HG03565 (cell line): ENCODE measurements at regions not wholly inside any gene's neighbourhood (a gene's known extent, or its start where the extent isn't known, plus 50 kb on each side); places are given as distances from the start of the nearest gene placed in this dataset.

Experiments
- ATAC-seq: cut with Tn5 transposase; IDR thresholded peaks from one replicate; pipeline ENCODE4 v1.9.1; 2021; ENCODE audit warnings: mild to moderate bottlenecking, moderate library complexity; ENCODE audit not compliant: unreplicated experiment

GRCh38 chr3:72133329-72134011 lies 348.5 kb upstream of the PROK2 start:
- no peak for ATAC-seq

GRCh38 chr3:72131899-72132298 lies 347.0 kb upstream of the PROK2 start:
- no peak for ATAC-seq

DNA sequence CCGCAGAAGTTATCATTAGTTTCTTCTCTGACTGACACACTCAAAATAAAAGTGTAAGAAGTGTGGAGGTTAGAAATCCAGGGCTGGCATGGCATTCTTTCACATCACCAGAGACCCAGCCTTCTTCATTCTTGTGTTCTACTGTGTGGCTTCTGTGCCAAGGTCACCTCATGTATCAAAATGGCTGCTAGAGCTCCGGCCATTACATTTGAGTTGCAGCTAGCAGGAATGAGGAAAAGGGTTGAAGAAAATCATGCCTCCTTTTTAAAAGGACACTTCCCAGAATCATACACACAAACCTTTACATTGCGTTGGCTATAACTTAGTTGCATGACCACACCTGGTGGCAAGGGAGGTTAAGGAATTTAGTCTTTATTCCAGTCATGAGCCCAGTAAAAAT lies 345.6 kb upstream of the PROK2 start:
- ATAC-seq = no peak

DNA sequence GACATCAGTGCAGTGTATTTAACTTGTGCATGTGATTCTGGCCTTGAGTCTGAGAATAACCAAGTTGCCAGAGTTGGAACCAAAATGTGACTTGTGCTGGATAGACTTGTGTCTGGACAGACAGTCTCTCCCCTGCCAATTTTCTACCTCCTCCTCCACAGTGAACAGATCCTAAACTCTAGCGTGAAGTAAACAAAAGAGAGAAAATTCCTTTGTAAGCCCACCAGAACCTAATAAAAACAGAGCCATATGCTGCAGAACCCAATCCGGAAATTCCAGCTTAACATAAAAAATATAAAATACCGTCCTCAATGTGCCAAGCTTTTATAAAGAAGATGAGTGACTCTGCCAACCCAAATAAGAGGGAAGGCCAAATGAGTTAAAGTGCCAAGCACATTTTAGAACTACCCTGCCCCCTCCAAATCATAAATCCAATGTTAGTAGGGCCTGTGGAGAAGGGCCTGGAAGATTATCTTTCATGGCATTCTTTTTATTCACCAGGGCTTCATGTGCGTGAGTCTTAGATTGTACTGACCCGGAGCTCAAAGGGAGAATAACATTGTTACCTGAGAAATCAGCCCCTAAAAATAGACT lies 344.6 kb upstream of the PROK2 start:
- no peak for ATAC-seq

- ATAC-seq = no peak
Measured at GRCh38 chr3:72128921-72129320, 344.0 kb upstream of the PROK2 start.

DNA sequence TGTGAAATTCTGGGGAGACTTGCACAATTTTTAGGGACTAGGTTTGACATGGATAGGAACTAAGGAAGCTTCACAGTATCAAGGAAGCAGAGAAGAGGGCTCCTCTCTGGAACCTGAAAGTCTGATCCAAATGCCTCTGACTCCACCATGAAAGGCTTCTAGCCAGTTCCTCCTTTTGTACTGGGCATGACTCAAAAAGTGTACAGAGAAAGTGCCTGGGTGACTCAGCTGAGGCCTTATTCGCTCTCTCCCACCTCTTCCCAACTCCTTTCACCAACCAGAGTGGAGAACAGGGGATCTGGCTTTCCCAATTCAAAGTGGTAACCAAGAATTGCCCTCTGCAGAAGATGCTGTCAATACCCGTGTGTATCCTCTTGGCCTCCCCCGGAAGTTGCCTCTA lies 342.9 kb upstream of the PROK2 start:
- ATAC-seq = peak; percentile 56

- no peak for ATAC-seq
Measured at GRCh38 chr3:72127224-72127612, 342.3 kb upstream of the PROK2 start.

DNA sequence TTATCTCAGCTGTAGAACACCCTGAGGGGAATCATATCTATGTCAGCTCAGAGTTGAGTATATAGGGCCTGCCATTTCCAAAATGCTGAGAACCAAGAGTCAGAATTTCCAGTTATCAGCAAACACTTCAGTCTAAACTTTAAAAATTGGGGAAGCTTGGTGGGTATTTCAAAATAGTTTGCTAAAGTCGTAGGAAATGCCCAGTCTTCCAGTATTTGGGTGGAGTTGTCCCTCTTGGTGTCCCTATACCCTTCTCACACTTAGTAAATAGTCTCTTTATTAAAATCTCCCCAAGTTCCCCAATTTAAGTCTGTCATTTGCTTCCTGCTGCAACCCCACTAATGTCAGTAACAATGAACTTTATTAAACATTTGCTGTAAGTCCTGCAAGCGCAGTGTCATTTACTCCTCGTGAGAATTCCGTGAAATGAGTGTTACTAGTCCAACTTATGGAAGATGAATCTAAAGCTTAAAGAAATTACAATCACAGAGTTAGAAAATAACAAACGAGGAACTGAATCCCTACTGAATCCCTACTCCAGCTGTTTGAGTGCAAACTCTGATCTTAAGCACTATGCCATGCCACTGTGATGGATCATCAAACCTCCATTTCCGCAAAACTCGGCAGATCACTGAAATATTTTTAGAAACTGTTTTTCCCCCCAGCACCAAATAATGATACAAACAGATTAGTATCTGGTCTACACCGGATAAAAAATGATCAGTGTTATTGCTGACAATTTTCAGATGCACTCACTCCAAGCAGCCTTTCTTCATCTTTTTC lies 341.7 kb upstream of the PROK2 start:
- no peak for ATAC-seq

DNA sequence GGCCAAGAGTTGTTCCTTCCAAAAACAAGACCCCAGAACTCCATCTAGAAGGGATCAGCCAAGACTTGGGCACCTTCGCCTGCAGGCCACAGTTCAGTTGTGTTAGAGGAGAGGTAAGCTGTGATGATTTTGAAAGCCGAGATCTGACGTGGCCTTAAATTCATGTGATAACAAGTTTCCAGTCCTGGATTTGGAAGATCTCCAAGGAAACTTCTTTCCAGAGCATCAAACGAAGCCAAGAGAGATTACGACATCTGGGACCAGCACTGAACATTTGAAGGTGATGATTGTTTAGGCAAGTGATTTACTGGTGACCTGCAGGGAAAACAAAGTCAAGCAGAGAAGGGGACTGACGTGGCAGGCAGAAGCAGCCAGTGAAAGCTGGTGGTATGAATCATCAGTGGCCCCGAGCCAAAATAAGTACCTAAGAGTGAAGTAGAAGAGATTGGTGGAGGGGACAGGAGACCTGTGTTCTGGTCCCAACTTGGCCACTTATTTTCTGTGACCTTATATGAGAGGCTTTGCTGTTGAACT lies 339.0 kb upstream of the PROK2 start:
- ATAC-seq = peak; percentile 50

DNA sequence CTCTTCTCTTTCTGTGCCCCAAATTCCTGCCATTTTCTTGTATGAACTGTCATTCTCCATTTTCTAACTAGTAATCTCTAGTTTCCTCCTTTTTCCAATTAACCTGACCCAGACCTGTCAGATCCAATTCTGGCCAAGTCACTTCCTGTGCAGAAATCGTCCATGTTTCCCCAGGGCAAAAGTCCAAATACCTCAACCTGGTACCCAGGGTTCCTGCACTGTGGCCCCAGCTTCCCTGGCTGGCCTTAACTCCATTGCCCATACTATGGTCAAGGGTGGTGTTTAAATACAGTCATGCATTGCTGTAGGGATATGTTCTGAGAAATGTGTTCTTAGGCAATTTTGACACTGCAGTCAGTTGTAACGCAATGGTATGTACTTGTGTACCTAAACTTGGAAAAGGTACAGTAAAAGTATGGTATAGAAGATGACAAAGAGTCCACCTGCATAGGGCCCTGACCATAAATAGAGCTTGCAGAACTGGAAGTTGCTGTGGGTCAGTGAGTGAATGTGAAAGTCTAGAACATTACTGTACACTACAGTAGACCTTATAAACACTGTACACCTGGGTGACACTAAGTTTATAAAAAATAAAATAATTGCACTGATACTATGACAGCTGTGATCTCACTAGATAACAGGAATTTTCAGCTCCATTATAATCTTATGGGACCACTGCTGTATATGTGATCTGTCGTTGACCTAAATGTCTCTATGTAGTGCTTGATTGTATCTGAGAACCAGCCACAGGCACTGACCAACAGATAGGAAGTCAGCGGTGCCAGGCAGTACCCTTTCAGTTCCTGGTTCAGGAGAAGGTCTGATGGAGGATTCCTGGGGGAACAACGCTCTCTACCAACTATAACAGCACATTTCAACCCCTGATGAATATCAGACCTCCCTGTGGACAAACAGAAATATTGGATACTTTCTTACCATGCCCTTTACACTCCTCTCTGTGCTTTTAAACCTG lies 336.1 kb upstream of the PROK2 start:
- peak; percentile 73 for ATAC-seq

GRCh38 chr3:72120039-72120438 lies 335.1 kb upstream of the PROK2 start:
- no peak for ATAC-seq

DNA sequence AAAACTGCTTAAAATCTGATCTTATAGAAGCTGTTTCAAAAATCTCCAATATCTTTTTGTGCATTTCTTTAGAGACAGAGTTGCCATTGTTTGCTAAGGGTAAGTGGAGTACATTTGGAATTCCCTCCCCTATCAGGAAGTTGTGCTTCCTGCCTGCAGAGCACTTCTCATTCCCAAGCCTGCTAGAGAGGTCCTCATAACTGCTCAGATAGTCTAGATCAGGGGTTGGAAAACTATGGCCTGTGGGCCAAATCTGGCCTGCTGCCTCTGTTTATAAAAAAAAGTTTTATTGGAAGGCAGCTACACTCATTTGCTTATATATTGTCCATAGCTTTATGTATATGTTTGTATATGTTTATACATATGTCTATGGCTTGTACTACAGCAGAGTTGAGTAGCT lies 333.7 kb upstream of the PROK2 start:
- ATAC-seq = no peak

- no peak for ATAC-seq
Measured at GRCh38 chr3:72116226-72116625, 331.3 kb upstream of the PROK2 start.

DNA sequence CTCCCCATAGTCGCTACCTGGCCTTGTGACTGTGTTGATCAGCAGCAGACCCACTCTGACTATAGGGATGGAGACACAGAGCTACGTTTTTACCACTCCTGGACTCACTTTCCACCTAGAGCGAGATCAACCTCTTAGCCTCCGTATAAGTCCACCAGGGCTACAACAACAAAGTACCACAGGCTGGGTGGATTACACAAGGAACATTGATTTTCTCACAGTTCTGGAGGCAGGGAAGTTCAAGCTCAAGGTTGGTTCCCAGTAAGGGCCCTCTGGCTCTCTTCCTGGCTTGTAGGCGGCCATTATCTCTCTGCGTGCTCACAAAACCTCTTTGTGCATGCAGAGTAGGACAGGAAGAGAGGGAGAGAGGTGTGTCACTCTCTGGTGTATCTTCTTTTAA lies 330.4 kb upstream of the PROK2 start:
- ATAC-seq = no peak

DNA sequence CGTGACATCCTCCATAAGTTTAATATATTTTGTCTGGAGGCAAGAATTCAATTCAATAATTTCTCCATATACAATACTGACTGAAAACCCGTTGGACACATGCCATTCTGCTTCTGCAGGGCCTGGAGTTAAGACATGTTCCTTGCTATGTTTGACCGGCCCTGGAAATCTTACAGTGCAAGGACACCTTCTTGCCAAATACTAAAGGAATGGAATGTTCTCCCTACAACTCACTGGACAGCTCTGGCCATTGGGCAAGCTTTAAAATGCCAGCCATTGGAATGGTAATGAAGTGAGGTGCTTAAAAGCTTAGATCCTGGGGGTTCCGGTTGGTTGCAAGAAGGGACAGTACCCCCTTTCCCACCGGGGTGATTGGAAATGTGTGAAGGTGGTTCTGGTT lies 329.8 kb upstream of the PROK2 start:
- ATAC-seq = no peak

GRCh38 chr3:72113964-72114363 lies 329.0 kb upstream of the PROK2 start:
- no peak for ATAC-seq

DNA sequence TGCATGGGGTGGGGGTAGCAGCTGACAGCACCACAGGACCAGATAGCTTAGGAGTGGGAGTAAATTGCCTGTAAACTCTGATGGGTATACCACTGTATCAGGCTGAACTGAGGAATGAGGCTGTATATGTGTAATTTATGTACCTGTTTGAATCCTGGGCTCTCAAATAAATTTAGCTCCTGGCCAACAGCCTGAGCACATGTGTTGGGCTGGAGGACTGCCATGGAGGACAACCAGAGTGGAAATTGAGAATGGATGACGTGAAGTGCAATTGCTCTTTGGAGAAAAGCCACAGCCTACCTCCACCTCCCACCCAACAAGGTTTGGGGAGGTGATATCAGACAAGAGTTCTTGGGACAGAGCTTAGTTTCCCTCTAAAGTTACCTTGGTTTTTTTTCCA lies 328.6 kb upstream of the PROK2 start:
- no peak for ATAC-seq

DNA sequence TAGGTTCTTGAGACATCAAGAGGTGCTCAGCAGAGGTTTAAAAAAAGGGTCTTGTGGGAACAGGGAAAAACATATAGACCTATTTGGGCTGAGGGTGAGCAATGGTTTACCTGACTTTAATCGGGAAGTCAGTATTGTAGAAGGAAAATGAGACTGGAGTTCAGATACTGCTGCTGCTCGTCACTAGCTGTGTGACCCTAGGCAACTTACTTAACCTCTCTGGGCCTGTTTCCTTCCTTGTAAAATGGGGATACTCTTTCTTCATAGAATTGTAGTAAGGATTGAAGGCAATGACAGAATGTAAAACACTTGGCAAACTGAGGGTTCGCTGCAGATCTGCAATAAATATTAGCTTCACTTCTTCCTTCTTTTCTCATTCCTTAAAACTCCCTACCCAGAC lies 327.5 kb upstream of the PROK2 start:
- ATAC-seq = no peak

DNA sequence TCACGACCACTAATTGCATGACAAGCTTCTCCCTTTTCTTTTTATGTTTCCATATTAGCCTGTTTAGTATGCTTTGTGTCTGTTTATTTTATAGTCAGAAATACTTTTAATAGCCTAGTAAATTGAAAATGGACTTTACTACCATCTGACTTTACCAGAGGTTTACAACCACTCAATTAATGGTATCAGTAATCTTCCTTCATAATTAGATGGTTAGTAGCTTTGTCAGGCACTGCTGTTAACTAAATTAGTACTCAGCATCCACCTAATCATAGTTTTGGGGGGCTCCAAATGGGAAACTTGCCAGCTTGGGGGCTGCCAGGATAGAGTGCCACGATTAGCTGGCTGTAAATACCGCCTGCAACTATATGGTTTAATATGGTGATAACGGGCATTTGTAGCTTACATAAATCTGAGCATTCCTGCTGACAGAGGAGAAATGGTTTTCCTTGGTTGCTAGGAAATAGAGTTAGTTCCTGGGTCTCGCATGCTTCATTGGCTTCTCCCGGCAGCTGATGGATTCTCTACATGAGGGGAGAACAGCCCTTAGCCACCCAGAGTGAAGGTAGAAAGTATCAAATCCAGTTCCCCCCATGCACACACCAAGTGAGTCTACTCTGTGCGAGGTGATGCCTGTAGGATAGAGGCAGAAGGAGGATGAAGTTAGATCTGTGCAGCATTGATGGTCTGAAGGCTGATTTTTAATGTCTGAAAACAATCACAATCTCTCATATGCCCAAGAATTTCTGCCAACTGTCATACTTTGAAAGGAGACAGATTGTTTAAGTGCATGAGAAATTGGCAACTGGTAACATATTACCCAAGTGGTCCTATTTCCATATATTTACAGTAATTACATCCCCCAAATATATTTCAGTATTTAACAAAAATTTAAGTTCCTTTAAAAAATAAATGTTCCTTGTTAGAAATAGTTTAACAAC lies 326.6 kb upstream of the PROK2 start:
- no peak for ATAC-seq
